Activated naive CD8-positive, alpha-beta T cell treated with anti-CD3 and anti-CD28 coated beads, Interleukin-2, amount 10 ng/mL, durations not matched to agents 7 days and 5 days (primary cell): ENCODE measurements at regions not wholly inside any gene's neighbourhood (a gene's known extent, or its start where the extent isn't known, plus 50 kb on each side); places are given as distances from the start of the nearest gene placed in this dataset.

Experiments used
- ATAC-seq: fragments of 150-1000 bp; cut with Tn5 transposase; one replicate; pipeline ENCODE4 v1.10.0; 2021; ENCODE audit warnings: low read depth, moderate library complexity
- POLR2A ChIA-PET: fragments of 350-600 bp; sonication (Branson Sonifier 250); formaldehyde crosslinking; loops from one replicate; lab custom pipeline; 2021; ENCODE audit warnings: antibody characterized with exemption; lab: Charles Lee
- DNase-seq: peaks from one replicate; pipeline ENCODE4 v3.0.0; 2021
- H3K27ac Mint-ChIP-seq: one replicate; pipeline ENCODE4 v1.8.0; 2022; ENCODE audit warnings: mild to moderate bottlenecking, mixed read lengths
- H3K27me3 Mint-ChIP-seq: one replicate; pipeline ENCODE4 v1.8.0; 2022; ENCODE audit warnings: mild to moderate bottlenecking, moderate library complexity, mixed read lengths
- H3K36me3 Mint-ChIP-seq: one replicate; pipeline ENCODE4 v1.8.0; 2021; ENCODE audit warnings: mild to moderate bottlenecking, mixed read lengths
- H3K4me1 Mint-ChIP-seq: one replicate; pipeline ENCODE4 v1.8.0; 2021; ENCODE audit warnings: mixed read lengths
- H3K4me3 Mint-ChIP-seq: one replicate; pipeline ENCODE4 v1.8.0; 2022; ENCODE audit warnings: mild to moderate bottlenecking, moderate library complexity, mixed read lengths
- H3K9me3 Mint-ChIP-seq: one replicate; pipeline ENCODE4 v1.8.0; 2021; ENCODE audit warnings: mixed read lengths

DNA sequence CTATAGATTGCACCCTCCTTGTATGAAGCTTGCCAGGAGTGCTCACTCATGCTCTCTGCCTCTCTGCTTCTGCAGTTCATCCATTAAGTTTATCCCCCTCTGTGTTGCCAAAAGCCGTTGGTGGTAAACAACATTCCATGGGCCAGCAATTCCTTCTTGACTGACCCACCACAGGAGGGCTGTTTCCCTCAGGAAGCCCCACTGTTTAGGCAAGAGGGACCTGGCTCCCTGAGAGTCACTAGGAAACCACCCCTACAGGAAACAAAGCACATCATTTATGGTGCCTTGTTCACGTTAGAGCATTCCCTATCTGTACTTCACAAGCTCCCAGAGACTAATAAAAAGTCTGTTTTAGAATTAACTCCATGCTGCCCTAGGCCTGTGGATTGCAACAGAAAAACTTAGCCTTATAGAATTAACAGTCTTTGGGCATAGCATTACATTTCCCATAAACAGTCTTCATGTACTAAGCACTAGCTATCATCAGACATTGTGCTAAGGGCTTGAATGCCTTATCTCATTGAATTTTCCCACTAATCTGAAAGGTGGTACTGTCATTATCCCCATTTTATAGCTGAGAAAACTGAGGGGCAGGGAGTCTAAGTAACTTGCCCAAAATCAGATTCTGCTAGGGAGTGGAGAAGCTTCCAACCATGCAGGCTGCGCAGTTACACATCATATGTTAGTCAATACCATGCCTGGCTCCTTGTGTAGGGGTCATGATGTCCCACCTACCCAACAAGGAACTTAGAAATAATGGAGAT lies 149.9 kb downstream of the SHQ1 start:
- DNase-seq (no peak), ATAC-seq (no peak)
- H3K4me3 Mint-ChIP-seq = no peak overlapping the region
- no peaks in the 10 kb centered on the region for H3K36me3 Mint-ChIP-seq
- no peaks in the 10 kb centered on the region for H3K27me3 Mint-ChIP-seq
- H3K4me1 Mint-ChIP-seq = no peaks in the 10 kb centered on the region
- H3K9me3 Mint-ChIP-seq = no peaks in the 10 kb centered on the region
- H3K27ac Mint-ChIP-seq = no peak overlapping the region
- POLR2A ChIA-PET = no interaction called here

GRCh38 chr3:72697717-72698116 lies 150.5 kb downstream of the SHQ1 start:
- no peak overlapping the region for H3K4me3 Mint-ChIP-seq
- ATAC-seq (no peak), DNase-seq (no peak)
- no peaks in the 10 kb centered on the region for H3K27me3 Mint-ChIP-seq
- H3K9me3 Mint-ChIP-seq = no peaks in the 10 kb centered on the region
- H3K27ac Mint-ChIP-seq = no peak overlapping the region
- POLR2A ChIA-PET = no interaction called here
- H3K36me3 Mint-ChIP-seq = no peaks in the 10 kb centered on the region
- H3K4me1 Mint-ChIP-seq = no peaks in the 10 kb centered on the region

GRCh38 chr3:72696815-72697214 lies 151.4 kb downstream of the SHQ1 start:
- Mint-ChIP-seq H3K4me3 (no peak overlapping the region), H3K9me3 (no peaks in the 10 kb centered on the region), H3K36me3 (no peaks in the 10 kb centered on the region), H3K27ac (no peak overlapping the region), H3K27me3 (no peaks in the 10 kb centered on the region), H3K4me1 (no peaks in the 10 kb centered on the region)
- DNase-seq (no peak), ATAC-seq (no peak)
- POLR2A ChIA-PET = no interaction called here

- Mint-ChIP-seq H3K4me3 (no peak overlapping the region), H3K36me3 (no peaks in the 10 kb centered on the region), H3K27me3 (no peaks in the 10 kb centered on the region), H3K4me1 (no peaks in the 10 kb centered on the region), H3K27ac (no peak overlapping the region), H3K9me3 (no peaks in the 10 kb centered on the region)
- POLR2A ChIA-PET = no interaction called here
- no peak for DNase-seq
- no peak for ATAC-seq
These were observed 153.8 kb downstream of the SHQ1 start for GRCh38 chr3:72694398-72694797.

GRCh38 chr3:72692990-72693389 lies 155.3 kb downstream of the SHQ1 start:
- H3K4me1 Mint-ChIP-seq = no peaks in the 10 kb centered on the region
- ATAC-seq = no peak
- no peak overlapping the region for H3K27ac Mint-ChIP-seq

GRCh38 chr3:72690629-72691028 lies 157.6 kb downstream of the SHQ1 start:
- POLR2A ChIA-PET = no interaction called here
- no peak for DNase-seq
- no peak for ATAC-seq
- Mint-ChIP-seq H3K27ac (no peak overlapping the region), H3K9me3 (no peaks in the 10 kb centered on the region), H3K4me3 (no peak overlapping the region), H3K27me3 (no peaks in the 10 kb centered on the region), H3K36me3 (no peaks in the 10 kb centered on the region), H3K4me1 (no peaks in the 10 kb centered on the region)

More at GRCh38 chr3:72692990-72693389, 155.3 kb downstream of the SHQ1 start:
- no peak overlapping the region for H3K4me3 Mint-ChIP-seq
- H3K27me3 Mint-ChIP-seq = no peaks in the 10 kb centered on the region
- POLR2A ChIA-PET = no interaction called here
- no peaks in the 10 kb centered on the region for H3K36me3 Mint-ChIP-seq
- H3K9me3 Mint-ChIP-seq = no peaks in the 10 kb centered on the region
- no peak for DNase-seq

DNA sequence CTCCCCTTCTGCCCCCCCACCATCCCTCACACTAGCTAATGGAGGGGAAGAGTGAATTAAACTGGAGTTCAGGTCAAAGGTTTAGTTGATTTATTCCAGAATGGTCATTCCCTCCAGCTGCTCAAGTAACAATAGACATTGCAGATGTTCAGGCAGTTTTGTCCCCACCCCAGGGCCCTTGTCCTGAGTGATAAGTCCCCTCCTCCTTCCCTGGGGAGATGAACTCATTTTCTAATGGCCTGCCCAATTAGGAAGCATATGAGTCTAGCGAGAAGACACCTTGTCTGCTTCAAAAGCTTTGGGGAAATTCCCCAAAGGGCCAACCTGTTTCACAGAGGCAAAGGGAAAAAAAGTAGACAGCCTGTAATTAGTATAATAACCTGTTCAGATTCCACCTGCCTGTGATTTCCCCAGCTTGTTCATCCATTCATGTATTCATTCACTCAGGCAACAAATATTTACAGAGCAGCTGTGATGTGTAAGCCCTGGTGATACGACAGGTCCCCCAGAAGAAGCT lies 165.3 kb downstream of the SHQ1 start:
- DNase-seq = no peak
- no peak overlapping the region for H3K4me3 Mint-ChIP-seq
- no peak for ATAC-seq
- peaks cover 6% of the 10 kb centered on the region for H3K4me1 Mint-ChIP-seq
- POLR2A ChIA-PET = no interaction called here
- H3K36me3 Mint-ChIP-seq = no peaks in the 10 kb centered on the region
- no peaks in the 10 kb centered on the region for H3K27me3 Mint-ChIP-seq
- peaks cover 2% of the 10 kb centered on the region for H3K9me3 Mint-ChIP-seq
- H3K27ac Mint-ChIP-seq = no peak overlapping the region

DNA sequence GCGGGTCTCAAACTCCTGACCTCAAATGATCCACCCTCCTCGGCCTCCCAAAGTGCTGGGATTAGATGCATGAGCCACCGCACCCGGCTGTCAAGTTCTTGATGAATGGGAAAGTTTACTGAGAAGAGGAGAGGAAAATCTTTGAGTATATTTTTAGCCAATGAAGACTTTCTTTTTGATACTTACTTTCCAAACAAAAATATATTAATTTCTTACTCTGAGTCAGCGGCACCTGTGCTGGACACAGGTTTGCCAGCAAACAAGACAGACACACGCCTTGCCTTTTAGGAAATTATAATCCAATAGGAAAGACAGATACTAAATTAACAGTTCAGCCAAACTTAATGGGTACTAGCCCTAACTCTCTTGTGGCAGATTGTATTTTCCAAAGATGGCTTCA lies 166.6 kb downstream of the SHQ1 start:
- Mint-ChIP-seq H3K4me1 (peaks cover 6% of the 10 kb centered on the region), H3K9me3 (peaks cover 2% of the 10 kb centered on the region), H3K27me3 (no peaks in the 10 kb centered on the region), H3K4me3 (no peak overlapping the region), H3K36me3 (no peaks in the 10 kb centered on the region), H3K27ac (no peak overlapping the region)
- no peak for DNase-seq
- ATAC-seq = no peak
- POLR2A ChIA-PET = no interaction called here

- H3K4me1 Mint-ChIP-seq = peaks cover 6% of the 10 kb centered on the region
- no peaks in the 10 kb centered on the region for H3K36me3 Mint-ChIP-seq
- H3K9me3 Mint-ChIP-seq = peaks cover 2% of the 10 kb centered on the region
- no peak for ATAC-seq
- DNase-seq = no peak
- no peak overlapping the region for H3K27ac Mint-ChIP-seq
- no peaks in the 10 kb centered on the region for H3K27me3 Mint-ChIP-seq
- POLR2A ChIA-PET = no interaction called here
- H3K4me3 Mint-ChIP-seq = no peak overlapping the region
These were observed 167.5 kb downstream of the SHQ1 start for GRCh38 chr3:72680766-72681165.

GRCh38 chr3:72679540-72680198 lies 168.6 kb downstream of the SHQ1 start:
- ATAC-seq (no peak), DNase-seq (no peak)
- no peak overlapping the region for H3K27ac Mint-ChIP-seq
- no peak overlapping the region for H3K4me3 Mint-ChIP-seq
- H3K9me3 Mint-ChIP-seq = peaks cover 2% of the 10 kb centered on the region
- POLR2A ChIA-PET = no interaction called here
- no peaks in the 10 kb centered on the region for H3K27me3 Mint-ChIP-seq
- peaks cover 6% of the 10 kb centered on the region for H3K4me1 Mint-ChIP-seq
- H3K36me3 Mint-ChIP-seq = no peaks in the 10 kb centered on the region

DNA sequence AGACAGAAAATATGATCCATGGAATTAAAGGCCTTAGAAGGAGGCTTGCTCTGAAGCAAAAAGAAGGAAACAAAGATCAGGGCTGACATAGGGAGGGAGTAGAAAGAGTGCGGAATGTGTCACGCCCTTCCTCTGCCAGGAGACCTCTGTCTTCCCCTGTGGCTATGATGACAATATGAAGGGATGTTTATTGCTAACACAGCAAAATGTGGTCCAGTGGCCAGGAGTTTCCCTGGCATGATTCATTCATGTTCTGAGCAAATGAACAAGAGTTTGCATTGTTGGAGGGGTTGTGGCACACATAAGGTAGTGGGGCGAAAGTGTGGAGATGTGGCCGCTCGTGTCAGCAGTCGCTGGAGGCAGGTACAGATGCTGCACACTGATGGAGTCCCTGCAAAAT lies 169.4 kb downstream of the SHQ1 start:
- no peaks in the 10 kb centered on the region for H3K36me3 Mint-ChIP-seq
- H3K4me3 Mint-ChIP-seq = no peak overlapping the region
- POLR2A ChIA-PET = no interaction called here
- H3K4me1 Mint-ChIP-seq = peaks cover 6% of the 10 kb centered on the region
- H3K27ac Mint-ChIP-seq = no peak overlapping the region
- peaks cover 2% of the 10 kb centered on the region for H3K9me3 Mint-ChIP-seq
- DNase-seq = no peak
- H3K27me3 Mint-ChIP-seq = no peaks in the 10 kb centered on the region
- ATAC-seq = no peak

- peaks cover 6% of the 10 kb centered on the region for H3K4me1 Mint-ChIP-seq
- DNase-seq (no peak), ATAC-seq (no peak)
- H3K27me3 Mint-ChIP-seq = no peaks in the 10 kb centered on the region
- H3K36me3 Mint-ChIP-seq = no peaks in the 10 kb centered on the region
- peaks cover 2% of the 10 kb centered on the region for H3K9me3 Mint-ChIP-seq
- H3K4me3 Mint-ChIP-seq = no peak overlapping the region
- POLR2A ChIA-PET = no interaction called here
- no peak overlapping the region for H3K27ac Mint-ChIP-seq
These were observed 169.9 kb downstream of the SHQ1 start for GRCh38 chr3:72678380-72678779.

- DNase-seq (no peak), ATAC-seq (no peak)
- Mint-ChIP-seq H3K27me3 (no peaks in the 10 kb centered on the region), H3K4me1 (no peaks in the 10 kb centered on the region), H3K9me3 (no peaks in the 10 kb centered on the region), H3K36me3 (no peaks in the 10 kb centered on the region), H3K27ac (no peak overlapping the region), H3K4me3 (no peak overlapping the region)
- POLR2A ChIA-PET = no interaction called here
These were observed 173.0 kb downstream of the SHQ1 start for GRCh38 chr3:72675243-72675642.
